Pancreas (tissue), 10 donors: ENCODE measurements at regions not wholly inside any gene's neighbourhood (a gene's known extent, or its start where the extent isn't known, plus 50 kb on each side); places are given as distances from the start of the nearest gene placed in this dataset.

ENCODE experiments used
- ATAC-seq, 4 donors: fragments of 200-7000 bp; cut with Tn5 transposase; one replicate each; pipeline versions ENCODE4 v1.8.0 to v1.9.1; 2020; ENCODE audit warnings: mild to moderate bottlenecking in 4 of 4, moderate library complexity in 4 of 4
- DNase-seq, 6 donors: peaks; one replicate each; pipeline ENCODE4 v3.0.0-alpha.2; 2020
- FAIRE-seq: peaks from 2 replicates; lab custom pipeline; 2012; peaks lifted over from hg19 to GRCh38; lab: Jason Lieb, UNC
- H3K27ac ChIP-seq, 4 donors: fragments of 200-600 bp; sonication (generic); 1 replicate in 3 of 4; 2 replicates in 1 of 4; pipeline versions ENCODE4 v1.5.0 to v1.8.0; 2020
- H3K27me3 ChIP-seq, 4 donors: fragments of 200-600 bp; one replicate each; pipeline ENCODE4 v1.8.0; 2021
- H3K36me3 ChIP-seq, 3 donors: fragments of 200-600 bp; sonication (generic) in 1 of 3; one replicate each; pipeline versions ENCODE4 v1.5.0 to v1.8.0; 2020 to 2021
- H3K4me1 ChIP-seq, 3 donors: fragments of 200-600 bp; one replicate each; pipeline ENCODE4 v1.8.0; 2021
- H3K4me3 ChIP-seq, 4 donors: fragments of 200-600 bp; sonication (generic) in 2 of 4; one replicate each; pipeline versions ENCODE4 v1.5.0 to v1.8.0; 2020 to 2021
- H3K9me3 ChIP-seq, 4 donors: fragments of 200-600 bp; one replicate each; pipeline ENCODE4 v1.8.0; 2021
- WGBS, 2 donors: extraction: QIAGEN DNeasy Blood & Tissue Kit; methylation state at CpG; one replicate each; pipeline ENCODE4 v1.1.7; 2013; 5-methylcytosine and 5-hydroxymethylcytosine counted together
- intact Hi-C, 3 donors: fragments of 100-400 bp; cut with DNase I; formaldehyde crosslinking; loops; one replicate each; pipeline versions ENCODE4 v1.11.1 to v1.14.2; 2022
- TF ChIP-seq, protein P1 (sequence below), 4 donors: fragments of 200-600 bp; sonication (generic) in 3 of 4; IDR thresholded peaks; one replicate each; pipeline versions ENCODE4 v1.5.0 to v1.8.0; 2021; ENCODE audit warnings: antibody characterized with exemption in 4 of 4
- donor health status: healthy with polysubstance abuse.
- donor health status: DM: no; HTN: no; CAD: no; lungs with moderate emphysema.
- donor health status: DM: no; HTN: no; CAD: no.
- donor health status: control.
- donor health status: control.
- donor health status: Bipolar disorder and iron deficiency.
- donor health status: DM: yes; HTN: yes; CAD: no.
- donor health status: DM: no; HTN: no; CAD: no.
- donor health status: DM: no; HTN: no; CAD: no.
- donor health status: DM: yes; HTN: yes; CAD: no.

DNA sequence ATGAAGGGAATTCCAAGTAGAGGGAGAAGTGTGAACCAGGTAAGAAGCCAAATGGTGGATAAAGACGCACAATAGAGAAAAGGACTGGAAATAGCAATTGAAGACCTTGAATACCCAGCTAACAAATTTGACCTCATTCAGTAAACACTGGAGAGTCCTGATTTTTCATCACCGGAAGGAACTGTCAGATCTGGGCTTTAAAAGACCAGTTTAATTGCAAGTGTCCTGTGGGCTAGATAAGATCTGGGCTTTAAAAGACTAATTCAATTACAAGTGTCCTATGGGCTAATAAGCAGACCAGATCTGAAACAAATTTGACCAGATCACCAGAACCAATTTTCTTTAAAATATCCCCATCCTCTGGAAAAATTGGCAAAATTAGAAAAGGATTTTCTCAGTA lies 380.0 kb downstream of the ACTL7B start:
- no peak for ATAC-seq
- intact Hi-C loops, result no loop called here
- no peak for FAIRE-seq
- peaks cover 0 to 7% (median 0%) of the 10 kb centered on the region in 4 donors for H3K27me3 ChIP-seq
- TF ChIP-seq, protein P1, sequence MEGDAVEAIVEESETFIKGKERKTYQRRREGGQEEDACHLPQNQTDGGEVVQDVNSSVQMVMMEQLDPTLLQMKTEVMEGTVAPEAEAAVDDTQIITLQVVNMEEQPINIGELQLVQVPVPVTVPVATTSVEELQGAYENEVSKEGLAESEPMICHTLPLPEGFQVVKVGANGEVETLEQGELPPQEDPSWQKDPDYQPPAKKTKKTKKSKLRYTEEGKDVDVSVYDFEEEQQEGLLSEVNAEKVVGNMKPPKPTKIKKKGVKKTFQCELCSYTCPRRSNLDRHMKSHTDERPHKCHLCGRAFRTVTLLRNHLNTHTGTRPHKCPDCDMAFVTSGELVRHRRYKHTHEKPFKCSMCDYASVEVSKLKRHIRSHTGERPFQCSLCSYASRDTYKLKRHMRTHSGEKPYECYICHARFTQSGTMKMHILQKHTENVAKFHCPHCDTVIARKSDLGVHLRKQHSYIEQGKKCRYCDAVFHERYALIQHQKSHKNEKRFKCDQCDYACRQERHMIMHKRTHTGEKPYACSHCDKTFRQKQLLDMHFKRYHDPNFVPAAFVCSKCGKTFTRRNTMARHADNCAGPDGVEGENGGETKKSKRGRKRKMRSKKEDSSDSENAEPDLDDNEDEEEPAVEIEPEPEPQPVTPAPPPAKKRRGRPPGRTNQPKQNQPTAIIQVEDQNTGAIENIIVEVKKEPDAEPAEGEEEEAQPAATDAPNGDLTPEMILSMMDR (IDR thresholded peaks at IDR 0.05), result no peak
- H3K4me1 ChIP-seq, result no peaks in the 10 kb centered on the region
- H3K9me3 ChIP-seq, result no peaks in the 10 kb centered on the region
- no peaks in the 10 kb centered on the region for H3K36me3 ChIP-seq
- 45 to 46% methylated on average over 2 of the region's 2 CpGs for WGBS, 2 donors
- DNase-seq, result no peak
- H3K27ac ChIP-seq, result no peak overlapping the region
- no peak overlapping the region for H3K4me3 ChIP-seq

DNA sequence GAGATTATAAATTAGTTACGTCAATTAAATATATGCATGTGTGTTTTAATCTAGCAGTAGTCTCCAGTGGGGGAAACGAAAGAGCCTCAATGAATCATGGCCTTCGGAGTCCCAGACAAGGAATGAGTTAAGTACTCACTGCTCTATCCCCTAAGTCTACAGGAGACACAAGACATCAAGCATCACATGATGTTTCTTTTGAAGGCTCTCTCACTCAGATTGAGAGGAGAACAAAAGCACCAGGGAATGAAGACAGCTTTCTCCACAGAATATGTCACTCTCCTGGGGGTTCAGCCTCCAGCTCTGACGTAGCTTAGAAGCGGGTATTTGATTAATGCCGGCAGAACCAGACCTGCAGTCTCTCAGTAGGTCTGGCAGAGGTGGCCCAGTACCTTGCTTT lies 381.4 kb downstream of the ACTL7B start:
- intact Hi-C loops, result no loop called here
- DNase-seq (no peak), FAIRE-seq (no peak), ATAC-seq (no peak)
- no peak overlapping the region for H3K27ac ChIP-seq
- peaks cover 0 to 7% (median 0%) of the 10 kb centered on the region in 4 donors for H3K27me3 ChIP-seq
- H3K4me1 ChIP-seq, result no peaks in the 10 kb centered on the region
- H3K36me3 ChIP-seq, result no peaks in the 10 kb centered on the region
- no peaks in the 10 kb centered on the region for H3K9me3 ChIP-seq
- WGBS, 2 donors, result 47 to 62% methylated on average over 6 of the region's 6 CpGs
- H3K4me3 ChIP-seq, result no peak overlapping the region
- TF ChIP-seq, protein P1 (IDR thresholded peaks at IDR 0.05), result no peak

DNA sequence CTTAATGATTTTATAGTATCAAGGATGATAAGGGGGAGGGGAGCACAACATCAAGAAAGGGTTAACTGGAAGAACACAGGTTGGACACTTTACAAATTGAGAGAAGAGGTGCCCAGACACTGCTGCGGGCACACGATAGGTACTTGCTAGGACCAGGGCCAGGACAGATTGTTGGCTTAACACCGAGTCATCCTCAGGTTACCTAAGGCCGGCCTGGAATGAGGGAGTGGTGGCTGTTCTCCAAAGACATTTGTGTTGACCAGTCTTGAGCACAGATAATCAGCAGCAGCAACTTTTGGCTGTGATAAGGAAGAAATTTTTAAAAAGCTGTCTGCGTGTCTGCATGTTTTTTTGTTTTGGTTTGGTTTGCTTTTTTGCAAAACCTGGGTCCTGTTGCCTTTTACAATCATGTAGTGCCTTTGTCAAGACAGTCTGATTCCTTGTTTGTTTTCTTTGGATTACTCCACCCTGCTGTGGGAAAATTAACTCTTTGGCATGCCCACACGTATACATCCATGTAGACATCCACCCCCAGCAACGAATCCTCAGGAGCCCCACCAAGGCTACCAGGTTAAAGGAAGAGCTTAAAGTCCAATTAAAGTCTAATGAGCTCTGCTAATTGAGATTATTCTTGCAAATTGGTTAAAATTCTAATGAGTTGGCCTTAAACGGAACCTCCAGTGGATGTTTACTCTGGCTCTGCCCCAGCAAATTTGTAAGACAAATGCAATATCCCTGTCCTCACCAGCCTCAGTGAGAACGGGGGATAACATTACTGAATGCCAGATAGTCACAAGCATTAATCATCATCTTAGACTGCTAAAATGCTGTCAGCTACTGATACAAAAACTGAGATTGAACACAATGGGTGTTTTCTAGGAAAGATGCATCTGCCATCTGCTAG lies 382.3 kb downstream of the ACTL7B start:
- H3K27ac ChIP-seq, result no peak overlapping the region
- FAIRE-seq (no peak), ATAC-seq (peak in 1 of 4 donors; percentile 38), DNase-seq (no peak)
- no peak overlapping the region for H3K4me3 ChIP-seq
- TF ChIP-seq, protein P1 (IDR thresholded peaks at IDR 0.05), result no peak
- no peaks in the 10 kb centered on the region for H3K9me3 ChIP-seq
- H3K4me1 ChIP-seq, result no peaks in the 10 kb centered on the region
- 18 to 20% methylated on average over 9 of the region's 9 CpGs for whole genome bisulfite sequencing, 2 donors
- no peaks in the 10 kb centered on the region for H3K36me3 ChIP-seq
- H3K27me3 ChIP-seq, result peaks cover 0 to 7% (median 0%) of the 10 kb centered on the region in 4 donors
- intact Hi-C loops, result no loop called here

DNA sequence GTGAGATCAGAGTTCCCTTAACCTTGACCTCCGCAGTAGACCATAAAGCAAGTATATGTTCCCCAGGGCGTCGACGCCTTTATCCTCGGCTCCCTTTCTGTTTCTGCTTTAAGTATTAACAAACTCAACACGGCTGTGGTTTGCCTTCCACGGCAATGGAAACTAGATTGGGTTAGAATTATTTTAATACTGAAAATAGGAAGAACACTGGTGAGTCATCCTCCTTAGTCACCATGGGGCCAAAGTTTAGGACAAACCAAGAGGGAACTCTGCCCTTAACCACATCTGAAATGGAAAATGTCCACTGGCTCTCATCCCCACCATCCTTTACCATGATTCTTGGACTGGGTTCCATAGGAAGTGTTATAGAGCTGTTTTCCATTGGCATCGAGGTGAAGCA lies 386.1 kb downstream of the ACTL7B start:
- ATAC-seq (peak in 2 of 4 donors; percentile 37 to 41), FAIRE-seq (no peak), DNase-seq (no peak)
- Histone ChIP-seq H3K4me3 (no peak overlapping the region), H3K27me3 (peaks cover 0 to 7% (median 0%) of the 10 kb centered on the region in 4 donors), H3K36me3 (no peaks in the 10 kb centered on the region), H3K4me1 (peaks cover 0 to 2% (median 0%) of the 10 kb centered on the region in 3 donors), H3K27ac (no peak overlapping the region), H3K9me3 (no peaks in the 10 kb centered on the region)
- intact Hi-C loops, result no loop called here
- TF ChIP-seq, protein P1 (IDR thresholded peaks at IDR 0.05), result no peak
- 76 to 84% methylated on average over 8 of the region's 8 CpGs for WGBS, 2 donors

DNA sequence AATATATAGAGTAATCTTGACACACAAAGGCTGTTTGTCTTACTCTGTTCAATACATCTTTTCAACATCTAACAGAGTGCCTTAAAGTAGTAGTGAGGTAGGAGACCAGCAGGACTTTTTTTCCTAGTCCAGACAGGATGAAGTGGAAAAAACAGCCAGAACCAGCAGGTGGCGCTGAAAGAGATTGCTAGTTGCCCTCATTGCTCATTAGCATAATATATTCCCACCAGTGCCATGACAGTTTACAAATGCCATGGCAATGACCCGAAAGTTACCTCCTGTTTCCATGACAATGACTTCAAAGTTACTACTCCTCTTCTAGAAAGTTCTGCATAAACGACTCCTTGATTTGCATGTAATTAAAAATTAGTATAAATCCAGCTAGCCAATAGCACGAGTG lies 387.4 kb downstream of the ACTL7B start:
- no peaks in the 10 kb centered on the region for H3K9me3 ChIP-seq
- TF ChIP-seq, protein P1 (IDR thresholded peaks at IDR 0.05), result peak in 1 of 4 donors; percentile 7
- no peak for ATAC-seq
- peaks cover 0 to 7% (median 0%) of the 10 kb centered on the region in 4 donors for H3K27me3 ChIP-seq
- no peak overlapping the region for H3K4me3 ChIP-seq
- no peaks in the 10 kb centered on the region for H3K36me3 ChIP-seq
- 69 to 81% methylated on average over 4 of the region's 4 CpGs for WGBS, 2 donors
- no peak for FAIRE-seq
- H3K4me1 ChIP-seq, result peaks cover 0 to 2% (median 0%) of the 10 kb centered on the region in 3 donors
- H3K27ac ChIP-seq, result no peak overlapping the region
- intact Hi-C loops, result no loop called here
- DNase-seq, result no peak
